Thyroid gland (tissue), 4 donors: ENCODE measurements at regions not wholly inside any gene's neighbourhood (a gene's known extent, or its start where the extent isn't known, plus 50 kb on each side); places are given as distances from the start of the nearest gene placed in this dataset.

ENCODE experiments used
- CTCF ChIP-seq, 6 experiments: fragments of 200-600 bp in 3 of 6; fragments of 450-650 bp in 3 of 6; sonication (generic) in 3 of 6; IDR thresholded peaks; one replicate each; pipeline ENCODE4 v1.5.1; 2016 to 2019; ENCODE audit warnings: antibody characterized with exemption in 6 of 6, mild to moderate bottlenecking in 2 of 6, inconsistent platforms in 1 of 6, moderate library complexity in 1 of 6
- POLR2A ChIP-seq, 2 donors: fragments of 450-650 bp; IDR thresholded peaks; one replicate each; pipeline ENCODE4 v1.6.1; 2017; ENCODE audit warnings: antibody characterized with exemption in 2 of 2, mild to moderate bottlenecking in 2 of 2, moderate library complexity in 1 of 2

- TF ChIP-seq CTCF (IDR thresholded peaks at IDR 0.05): no peak
- no peak for TF ChIP-seq POLR2A (IDR thresholded peaks at IDR 0.05)
Observed at GRCh38 chr6:143609972-143610371, 67.8 kb upstream of the PHACTR2 start.
